Type B pancreatic cell (in vitro differentiated cells): ENCODE measurements at regions not wholly inside any gene's neighbourhood (a gene's known extent, or its start where the extent isn't known, plus 50 kb on each side); places are given as distances from the start of the nearest gene placed in this dataset.

Experiments
- DNase-seq: peaks from one replicate; pipeline ENCODE4 v3.0.0; 2021; ENCODE audit warnings: mixed read lengths; ENCODE audit not compliant: unreplicated experiment; ENCODE audit errors: extremely low spot score
- H3K27ac Mint-ChIP-seq: 2 replicates; pipeline ENCODE4 v1.8.0; 2021; ENCODE audit warnings: mild to moderate bottlenecking, mixed read lengths
- H3K27me3 Mint-ChIP-seq: 2 replicates; pipeline ENCODE4 v1.8.0; 2021; ENCODE audit warnings: mixed read lengths
- H3K36me3 Mint-ChIP-seq: 2 replicates; pipeline ENCODE4 v1.8.0; 2021; ENCODE audit warnings: mixed read lengths
- H3K4me1 Mint-ChIP-seq: one replicate; pipeline ENCODE4 v1.8.0; 2021; ENCODE audit warnings: mixed read lengths; ENCODE audit not compliant: unreplicated experiment
- H3K4me3 Mint-ChIP-seq: 2 replicates; pipeline ENCODE4 v1.8.0; 2021; ENCODE audit warnings: mild to moderate bottlenecking, mixed read lengths
- H3K9me3 Mint-ChIP-seq: 2 replicates; pipeline ENCODE4 v1.8.0; 2021; ENCODE audit warnings: mixed read lengths
- CTCF ChIP-seq: fragments of 200-600 bp; sonication (generic); conservative IDR thresholded peaks from 2 replicates; pipeline ENCODE4 v1.5.0; 2021; ENCODE audit warnings: antibody characterized with exemption, mild to moderate bottlenecking

GRCh38 chr4:166680796-166681195 lies 553.5 kb downstream of the SPOCK3 start:
- Mint-ChIP-seq H3K36me3 (no peaks in the 10 kb centered on the region), H3K4me1 (no peaks in the 10 kb centered on the region), H3K27me3 (no peaks in the 10 kb centered on the region), H3K27ac (no peak overlapping the region), H3K9me3 (no peaks in the 10 kb centered on the region), H3K4me3 (no peak overlapping the region)
- DNase-seq: no peak
- TF ChIP-seq CTCF: no peak

GRCh38 chr4:166682200-166682599 lies 552.1 kb downstream of the SPOCK3 start:
- no peaks in the 10 kb centered on the region for H3K4me1 Mint-ChIP-seq
- peaks cover 2% of the 10 kb centered on the region for H3K27me3 Mint-ChIP-seq
- no peaks in the 10 kb centered on the region for H3K36me3 Mint-ChIP-seq
- no peak for TF ChIP-seq CTCF
- no peaks in the 10 kb centered on the region for H3K9me3 Mint-ChIP-seq
- H3K27ac Mint-ChIP-seq: no peak overlapping the region
- DNase-seq: no peak
- no peak overlapping the region for H3K4me3 Mint-ChIP-seq
